SH-SY5Y (cell line): ENCODE measurements at regions not wholly inside any gene's neighbourhood (a gene's known extent, or its start where the extent isn't known, plus 50 kb on each side); places are given as distances from the start of the nearest gene placed in this dataset.

ENCODE experiments used
- GATA2 ChIP-seq: IDR thresholded peaks from 2 replicates; pipeline ENCODE4 v1.6.1; 2011; ENCODE audit warnings: mild to moderate bottlenecking, low read depth, low read length
- GATA3 ChIP-seq: IDR thresholded peaks from 2 replicates; pipeline ENCODE4 v1.6.1; 2011; ENCODE audit warnings: low read depth, mild to moderate bottlenecking, low read length, moderate library complexity

DNA sequence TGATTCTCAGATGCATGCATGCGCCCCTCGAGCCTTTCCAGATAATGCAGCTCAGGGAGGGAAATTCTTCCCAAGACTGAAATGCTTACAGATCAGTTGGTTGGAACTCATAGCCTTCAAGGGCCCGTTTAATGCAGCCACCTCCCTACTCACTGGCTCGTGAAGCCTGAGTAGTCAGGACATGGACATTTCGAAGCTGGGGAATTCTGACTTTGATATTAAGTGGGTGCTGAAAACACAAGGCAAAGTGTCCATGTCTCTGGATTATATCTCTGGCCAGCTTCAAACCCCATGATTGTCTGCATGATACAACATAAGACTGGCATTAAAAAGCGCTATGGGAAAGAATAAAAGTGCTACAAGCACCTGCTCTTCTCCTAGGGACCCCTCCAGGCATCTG lies 207.5 kb downstream of the HERPUD2 start:
- TF ChIP-seq GATA2 (no peak), GATA3 (no peak)
